Liver (tissue), 8 donors: ENCODE measurements at regions not wholly inside any gene's neighbourhood (a gene's known extent, or its start where the extent isn't known, plus 50 kb on each side); places are given as distances from the start of the nearest gene placed in this dataset.

ENCODE experiments used
- DNase-seq: peaks from one replicate; pipeline ENCODE4 v3.0.0-alpha.2; 2017; ENCODE audit warnings: low spot score
- H3K27ac ChIP-seq, 2 donors: one replicate each; pipeline ENCODE4 v1.7.0; 2013; ENCODE audit warnings: inconsistent platforms in 2 of 2, low read length in 2 of 2, control low read depth in 1 of 2, low read depth in 1 of 2, mild to moderate bottlenecking in 1 of 2
- H3K27me3 ChIP-seq, 4 donors: one replicate each; pipeline versions ENCODE4 v1.6.1 to v1.7.0; 2013; ENCODE audit warnings: low read length in 3 of 4, inconsistent platforms in 1 of 4, mild to moderate bottlenecking in 1 of 4, moderate library complexity in 1 of 4; ENCODE audit not compliant: control insufficient read depth in 4 of 4, insufficient read depth in 4 of 4
- H3K36me3 ChIP-seq, 4 donors: one replicate each; pipeline versions ENCODE4 v1.6.1 to v1.7.0; 2013; ENCODE audit warnings: low read length in 3 of 4, mild to moderate bottlenecking in 3 of 4, low read depth in 1 of 4, moderate library complexity in 1 of 4; ENCODE audit not compliant: control insufficient read depth in 4 of 4, insufficient read depth in 3 of 4
- H3K4me1 ChIP-seq, 4 donors: one replicate each; pipeline versions ENCODE4 v1.6.1 to v1.7.0; 2013; ENCODE audit warnings: low read length in 3 of 4, mild to moderate bottlenecking in 3 of 4, moderate library complexity in 1 of 4; ENCODE audit not compliant: control insufficient read depth in 4 of 4, insufficient read depth in 4 of 4
- H3K4me3 ChIP-seq, 3 donors: one replicate each; pipeline versions ENCODE4 v1.6.1 to v1.7.0; 2013; ENCODE audit warnings: low read length in 3 of 3, control low read depth in 1 of 3, low read depth in 1 of 3, mild to moderate bottlenecking in 1 of 3
- H3K9ac ChIP-seq, 2 donors: one replicate each; pipeline ENCODE4 v1.7.0; 2013; ENCODE audit warnings: low read length in 2 of 2, mild to moderate bottlenecking in 2 of 2, moderate library complexity in 2 of 2, control low read depth in 1 of 2, low read depth in 1 of 2
- H3K9me3 ChIP-seq, 4 donors: one replicate each; pipeline versions ENCODE4 v1.6.1 to v1.7.0; 2013; ENCODE audit warnings: low read length in 3 of 4; ENCODE audit not compliant: control insufficient read depth in 4 of 4
- CTCF ChIP-seq: fragments of 150-350 bp; IDR thresholded peaks from 2 replicates; pipeline ENCODE4 v1.5.1; 2017; ENCODE audit warnings: improper control_type of control experiment, low read depth, low read length; ENCODE audit not compliant: missing input control
- EGR1 ChIP-seq, 2 donors: IDR thresholded peaks; 2 replicates each; pipeline ENCODE4 v1.6.1; 2016 to 2018; ENCODE audit warnings: antibody characterized with exemption in 2 of 2, low read depth in 2 of 2
- FOXA1 ChIP-seq: IDR thresholded peaks from 2 replicates; pipeline ENCODE4 v1.6.1; 2016; ENCODE audit warnings: antibody characterized with exemption
- FOXA2 ChIP-seq: IDR thresholded peaks from 2 replicates; pipeline ENCODE4 v1.6.1; 2016; ENCODE audit warnings: antibody characterized with exemption
- GABPA ChIP-seq, 2 donors: IDR thresholded peaks in 1 of 2; conservative IDR thresholded peaks in 1 of 2; 2 replicates each; pipeline ENCODE4 v1.6.1; 2016; ENCODE audit warnings: antibody characterized with exemption in 2 of 2, mild to moderate bottlenecking in 1 of 2, moderate library complexity in 1 of 2
- HNF4A ChIP-seq, 2 donors: conservative IDR thresholded peaks; 2 replicates each; pipeline ENCODE4 v1.6.1; 2016; ENCODE audit warnings: antibody characterized with exemption in 2 of 2, mild to moderate bottlenecking in 2 of 2
- HNF4G ChIP-seq: IDR thresholded peaks from 2 replicates; pipeline ENCODE4 v1.6.1; 2016; ENCODE audit warnings: antibody characterized with exemption
- MAX ChIP-seq: IDR thresholded peaks from 2 replicates; pipeline ENCODE4 v1.6.1; 2016; ENCODE audit warnings: antibody characterized with exemption
- NR2F2 ChIP-seq: IDR thresholded peaks from 2 replicates; pipeline ENCODE4 v1.6.1; 2016; ENCODE audit warnings: antibody characterized with exemption
- RAD21 ChIP-seq, 2 donors: IDR thresholded peaks; 2 replicates each; pipeline ENCODE4 v1.6.1; 2016; ENCODE audit warnings: antibody characterized with exemption in 2 of 2, mild to moderate bottlenecking in 2 of 2
- SP1 ChIP-seq: IDR thresholded peaks from 2 replicates; pipeline ENCODE4 v1.6.1; 2018; ENCODE audit warnings: antibody characterized with exemption, mild to moderate bottlenecking
- YY1 ChIP-seq: IDR thresholded peaks from 2 replicates; pipeline ENCODE4 v1.6.1; 2016; ENCODE audit warnings: antibody characterized with exemption, mild to moderate bottlenecking
- ZBTB33 ChIP-seq: IDR thresholded peaks from 2 replicates; pipeline ENCODE4 v1.6.1; 2016; ENCODE audit warnings: antibody characterized with exemption
- WGBS: extraction: QIAGEN DNeasy Blood & Tissue Kit; methylation state at CpG from one replicate; pipeline ENCODE4 v1.1.7; 2013; 5-methylcytosine and 5-hydroxymethylcytosine counted together
- donor health status: healthy.
- donor health status: healthy.
- donor health status: healthy.
- donor health status: healthy.
- donor health status: healthy.

- 84% methylated on average over 2 of the region's 2 CpGs for WGBS
- no peak for TF ChIP-seq GABPA (IDR thresholded peaks at IDR 0.05 in 1 of 2, conservative IDR thresholded peaks at IDR 0.05 in 1 of 2)
- TF ChIP-seq ZBTB33 = no peak
- TF ChIP-seq SP1 = no peak
- TF ChIP-seq CTCF = no peak
- no peak for TF ChIP-seq FOXA2
- TF ChIP-seq MAX = no peak
- no peak for TF ChIP-seq NR2F2
- no peak for TF ChIP-seq FOXA1
- no peak for TF ChIP-seq YY1
- no peak for TF ChIP-seq HNF4A (conservative IDR thresholded peaks at IDR 0.05)
- TF ChIP-seq RAD21 (IDR thresholded peaks at IDR 0.05) = no peak
- Histone ChIP-seq H3K36me3 (no peaks in the 10 kb centered on the region), H3K4me1 (no peaks in the 10 kb centered on the region), H3K4me3 (no peak overlapping the region), H3K9me3 (peaks cover 0 to 2% (median 0%) of the 10 kb centered on the region in 4 donors), H3K27me3 (no peaks in the 10 kb centered on the region), H3K9ac (no peak overlapping the region), H3K27ac (no peak overlapping the region)
- no peak for DNase-seq
These were observed 143.7 kb downstream of the SCP2D1 start for GRCh38 chr20:18957328-18957727.

- TF ChIP-seq YY1 = no peak
- TF ChIP-seq NR2F2 = no peak
- no peak for TF ChIP-seq ZBTB33
- TF ChIP-seq SP1 = no peak
- no peak for TF ChIP-seq FOXA2
- TF ChIP-seq HNF4G = no peak
- TF ChIP-seq CTCF = no peak
- no peak for TF ChIP-seq GABPA (IDR thresholded peaks at IDR 0.05 in 1 of 2, conservative IDR thresholded peaks at IDR 0.05 in 1 of 2)
- TF ChIP-seq EGR1 (IDR thresholded peaks at IDR 0.05; ENCODE audit: low read depth in 2 of 2) = no peak
- H3K9me3 ChIP-seq = peaks cover 0 to 3% (median 0%) of the 10 kb centered on the region in 4 donors
- 93% methylated on average over 5 of the region's 5 CpGs for WGBS
- H3K4me1 ChIP-seq = no peaks in the 10 kb centered on the region
- H3K36me3 ChIP-seq = no peaks in the 10 kb centered on the region
- H3K27me3 ChIP-seq = no peaks in the 10 kb centered on the region
- H3K4me3 ChIP-seq = no peak overlapping the region
- no peak overlapping the region for H3K27ac ChIP-seq
- H3K9ac ChIP-seq = no peak overlapping the region
- DNase-seq = no peak
These were observed 157.5 kb downstream of the SCP2D1 start for GRCh38 chr20:18971121-18971520.
